Transverse colon (tissue), 4 donors: ENCODE measurements at regions not wholly inside any gene's neighbourhood (a gene's known extent, or its start where the extent isn't known, plus 50 kb on each side); places are given as distances from the start of the nearest gene placed in this dataset.

Experiments used
- CTCF ChIP-seq, 5 experiments: fragments of 200-600 bp in 3 of 5; fragments of 450-650 bp in 2 of 5; sonication (generic) in 3 of 5; IDR thresholded peaks; 1 replicate in 2 of 5; 2 replicates in 3 of 5; pipeline ENCODE4 v1.5.1; 2016 to 2017; ENCODE audit warnings: antibody characterized with exemption in 5 of 5, inconsistent platforms in 3 of 5, mild to moderate bottlenecking in 2 of 5, moderate library complexity in 1 of 5
- EP300 ChIP-seq: sonication (generic); formaldehyde crosslinking; IDR thresholded peaks from one replicate; pipeline ENCODE4 v1.6.1; 2017; ENCODE audit warnings: antibody characterized with exemption, low read depth
- POLR2A ChIP-seq: fragments of 450-650 bp; IDR thresholded peaks from one replicate; pipeline ENCODE4 v1.6.1; 2016; ENCODE audit warnings: antibody characterized with exemption, mild to moderate bottlenecking, moderate library complexity
- POLR2AphosphoS5 ChIP-seq, 3 donors: sonication (generic); formaldehyde crosslinking; IDR thresholded peaks; one replicate each; pipeline ENCODE4 v1.6.1; 2016; ENCODE audit warnings: antibody characterized with exemption in 3 of 3

GRCh38 chr12:58313091-58313855 is 371.9 kb downstream of the ATP23 start:
- TF ChIP-seq CTCF (IDR thresholded peaks at IDR 0.05) (no peak), POLR2AphosphoS5 (IDR thresholded peaks at IDR 0.05) (no peak), POLR2A (no peak), EP300 (no peak)
